WTC11 (cell line): ENCODE measurements at regions not wholly inside any gene's neighbourhood (a gene's known extent, or its start where the extent isn't known, plus 50 kb on each side); places are given as distances from the start of the nearest gene placed in this dataset.

ENCODE experiments used
- E2F4 ChIP-seq: sonication (generic); formaldehyde crosslinking; IDR thresholded peaks from 2 replicates; pipeline ENCODE4 v1.8.1; 2022; ENCODE audit warnings: low read depth, mild to moderate bottlenecking, moderate library complexity, missing genetic modification reagents, borderline replicate concordance
- ZNF671 ChIP-seq: fragments of 250-450 bp; sonication (Bioruptor Pico); IDR thresholded peaks from 2 replicates; pipeline ENCODE4 v1.8.0; 2021; ENCODE audit warnings: mild to moderate bottlenecking
- TF ChIP-seq, protein P1 (sequence below): sonication (generic); formaldehyde crosslinking; IDR thresholded peaks from 2 replicates; pipeline ENCODE4 v1.8.1; 2023; ENCODE audit warnings: mild to moderate bottlenecking, missing genetic modification reagents, moderate library complexity

- TF ChIP-seq, protein P1, sequence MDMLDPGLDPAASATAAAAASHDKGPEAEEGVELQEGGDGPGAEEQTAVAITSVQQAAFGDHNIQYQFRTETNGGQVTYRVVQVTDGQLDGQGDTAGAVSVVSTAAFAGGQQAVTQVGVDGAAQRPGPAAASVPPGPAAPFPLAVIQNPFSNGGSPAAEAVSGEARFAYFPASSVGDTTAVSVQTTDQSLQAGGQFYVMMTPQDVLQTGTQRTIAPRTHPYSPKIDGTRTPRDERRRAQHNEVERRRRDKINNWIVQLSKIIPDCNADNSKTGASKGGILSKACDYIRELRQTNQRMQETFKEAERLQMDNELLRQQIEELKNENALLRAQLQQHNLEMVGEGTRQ = no peak
- TF ChIP-seq E2F4 (CRISPR knock-in tag) (no peak), ZNF671 (no peak)
These were observed 411.1 kb downstream of the ACTL7B start for GRCh38 chr9:108444400-108445358.
